Transverse colon (tissue), 4 donors: ENCODE measurements at regions not wholly inside any gene's neighbourhood (a gene's known extent, or its start where the extent isn't known, plus 50 kb on each side); places are given as distances from the start of the nearest gene placed in this dataset.

Experiments
- DNase-seq: peaks from one replicate; pipeline ENCODE4 v3.0.0-alpha.2; 2019
- H3K27ac ChIP-seq, 4 donors: fragments of 200-600 bp; sonication (generic); 2 replicates each; pipeline ENCODE4 v1.5.1; 2016 to 2018; ENCODE audit warnings: inconsistent platforms in 4 of 4
- H3K27me3 ChIP-seq: fragments of 200-600 bp; sonication (generic); 2 replicates; pipeline ENCODE4 v1.5.1; 2017; ENCODE audit warnings: inconsistent platforms
- H3K36me3 ChIP-seq, 4 donors: fragments of 200-600 bp; sonication (generic); 2 replicates each; pipeline ENCODE4 v1.5.1; 2017 to 2019; ENCODE audit warnings: inconsistent platforms in 4 of 4
- H3K4me1 ChIP-seq, 4 donors: fragments of 200-600 bp; sonication (generic); 2 replicates each; pipeline ENCODE4 v1.5.1; 2017 to 2020; ENCODE audit warnings: inconsistent platforms in 4 of 4
- H3K4me3 ChIP-seq, 4 donors: fragments of 200-600 bp; sonication (generic); 1 replicate in 1 of 4; 2 replicates in 3 of 4; pipeline versions ENCODE4 v1.5.1 to v1.6.1; 2017 to 2019; ENCODE audit warnings: inconsistent platforms in 4 of 4
- H3K9me3 ChIP-seq, 2 donors: fragments of 200-600 bp; sonication (generic); 2 replicates each; pipeline ENCODE4 v1.5.1; 2017 to 2019; ENCODE audit warnings: inconsistent platforms in 2 of 2
- CTCF ChIP-seq, 5 experiments: fragments of 200-600 bp in 3 of 5; fragments of 450-650 bp in 2 of 5; sonication (generic) in 3 of 5; IDR thresholded peaks; 1 replicate in 2 of 5; 2 replicates in 3 of 5; pipeline ENCODE4 v1.5.1; 2016 to 2017; ENCODE audit warnings: antibody characterized with exemption in 5 of 5, inconsistent platforms in 3 of 5, mild to moderate bottlenecking in 2 of 5, moderate library complexity in 1 of 5
- EP300 ChIP-seq: sonication (generic); formaldehyde crosslinking; IDR thresholded peaks from one replicate; pipeline ENCODE4 v1.6.1; 2017; ENCODE audit warnings: antibody characterized with exemption, low read depth
- POLR2A ChIP-seq: fragments of 450-650 bp; IDR thresholded peaks from one replicate; pipeline ENCODE4 v1.6.1; 2016; ENCODE audit warnings: antibody characterized with exemption, mild to moderate bottlenecking, moderate library complexity
- POLR2AphosphoS5 ChIP-seq, 3 donors: sonication (generic); formaldehyde crosslinking; IDR thresholded peaks; one replicate each; pipeline ENCODE4 v1.6.1; 2016; ENCODE audit warnings: antibody characterized with exemption in 3 of 3
- WGBS, 2 donors: methylation state at CpG; one replicate each; pipeline ENCODE4 v1.1.5; 2018; ENCODE audit warnings: low coverage in 1 of 2; 5-methylcytosine and 5-hydroxymethylcytosine counted together
- in situ Hi-C, 4 donors: fragments of 200-750 bp; cut with MboI; loops; one replicate each; pipeline versions ENCODE4 v1.15.0 to v1.15.1; 2017; ENCODE audit warnings: low sequenced_read_pairs in 3 of 4, low pct_ligation_motif_present in 1 of 4, low pct_unique_long_range_greater_than_20kb in 1 of 4
- intact Hi-C: fragments of 100-400 bp; cut with DNase I; formaldehyde crosslinking; loops from one replicate; pipeline ENCODE4 v1.15.1; 2023; ENCODE audit warnings: low total_unique reads

GRCh38 chr6:144978208-144978607 is 693.1 kb downstream of the UTRN start:
- Histone ChIP-seq H3K36me3 (no peaks in the 10 kb centered on the region), H3K27me3 (no peaks in the 10 kb centered on the region), H3K4me3 (no peak overlapping the region), H3K9me3 (no peaks in the 10 kb centered on the region), H3K27ac (no peak overlapping the region), H3K4me1 (peaks cover 0 to 6% (median 4%) of the 10 kb centered on the region in 4 donors)
- TF ChIP-seq POLR2AphosphoS5 (IDR thresholded peaks at IDR 0.05) (no peak), EP300 (no peak), POLR2A (no peak), CTCF (IDR thresholded peaks at IDR 0.05) (no peak)
- no peak for DNase-seq
- in situ Hi-C loops (no loop called here), intact Hi-C loops (no loop called here)

GRCh38 chr6:144986271-144986670 is 701.1 kb downstream of the UTRN start:
- in situ Hi-C loops (no loop called here), intact Hi-C loops (no loop called here)
- WGBS, 2 donors, result 97% methylated on average over 2 of the region's 2 CpGs; no CpG with 5 or more reads in 1 of the 2 donors
- H3K4me3 ChIP-seq, result no peak overlapping the region
- peaks cover 0 to 4% (median 0%) of the 10 kb centered on the region in 4 donors for H3K4me1 ChIP-seq
- TF ChIP-seq EP300 (no peak), CTCF (IDR thresholded peaks at IDR 0.05) (no peak), POLR2AphosphoS5 (IDR thresholded peaks at IDR 0.05) (no peak), POLR2A (no peak)
- no peak overlapping the region for H3K27ac ChIP-seq
- no peaks in the 10 kb centered on the region for H3K36me3 ChIP-seq
- no peaks in the 10 kb centered on the region for H3K27me3 ChIP-seq
- DNase-seq, result no peak
- no peaks in the 10 kb centered on the region for H3K9me3 ChIP-seq

GRCh38 chr6:144989319-144990107 is 704.4 kb downstream of the UTRN start:
- intact Hi-C loops (no loop called here), in situ Hi-C loops (no loop called here)
- H3K36me3 ChIP-seq, result no peaks in the 10 kb centered on the region
- H3K27me3 ChIP-seq, result no peaks in the 10 kb centered on the region
- no peak overlapping the region for H3K27ac ChIP-seq
- H3K4me3 ChIP-seq, result no peak overlapping the region
- no peak for TF ChIP-seq POLR2A
- no peak for TF ChIP-seq CTCF (IDR thresholded peaks at IDR 0.05)
- H3K9me3 ChIP-seq, result no peaks in the 10 kb centered on the region
- peaks cover 0 to 4% (median 0%) of the 10 kb centered on the region in 4 donors for H3K4me1 ChIP-seq
- 39 to 42% methylated on average over 5 of the region's 5 CpGs for WGBS, 2 donors
- no peak for DNase-seq

GRCh38 chr6:144990784-144991183 is 705.6 kb downstream of the UTRN start:
- no peak overlapping the region for H3K27ac ChIP-seq
- no peaks in the 10 kb centered on the region for H3K27me3 ChIP-seq
- H3K36me3 ChIP-seq, result no peaks in the 10 kb centered on the region
- intact Hi-C loops, result no loop called here
- H3K9me3 ChIP-seq, result no peaks in the 10 kb centered on the region
- in situ Hi-C loops, result no loop called here
- DNase-seq, result no peak
- no peak for TF ChIP-seq POLR2AphosphoS5 (IDR thresholded peaks at IDR 0.05)
- TF ChIP-seq EP300, result no peak
- no peak for TF ChIP-seq POLR2A
- TF ChIP-seq CTCF (IDR thresholded peaks at IDR 0.05), result no peak
- no peak overlapping the region for H3K4me3 ChIP-seq
- H3K4me1 ChIP-seq, result peaks cover 0 to 4% (median 0%) of the 10 kb centered on the region in 4 donors
- 51 to 61% methylated on average over 3 of the region's 3 CpGs for WGBS, 2 donors
